Thymus (tissue), 11 donors: ENCODE measurements at regions not wholly inside any gene's neighbourhood (a gene's known extent, or its start where the extent isn't known, plus 50 kb on each side); places are given as distances from the start of the nearest gene placed in this dataset.
"Not testable (repeated sequence)": the region's sequence is repeated elsewhere in the genome, so short reads cannot be mapped to it uniquely, and the experiment has no call there.

Experiments used
- DNase-seq, 9 donors: peaks; one replicate each; pipeline ENCODE4 v3.0.0-alpha.2; 2013; ENCODE audit warnings: low spot score in 9 of 9, low read depth in 6 of 9, missing footprints in 1 of 9
- H3K27ac ChIP-seq, 2 donors: one replicate each; pipeline ENCODE4 v1.5.1; 2013; ENCODE audit warnings: control low read depth in 1 of 2, low read depth in 1 of 2, low read length in 1 of 2, mild to moderate bottlenecking in 1 of 2, moderate library complexity in 1 of 2
- H3K27me3 ChIP-seq, 2 donors: one replicate each; pipeline ENCODE4 v1.5.1; 2013; ENCODE audit warnings: low read length in 1 of 2; ENCODE audit not compliant: control insufficient read depth in 2 of 2, insufficient read depth in 1 of 2
- H3K36me3 ChIP-seq, 2 donors: one replicate each; pipeline ENCODE4 v1.5.1; 2013; ENCODE audit warnings: low read length in 1 of 2, mild to moderate bottlenecking in 1 of 2, moderate library complexity in 1 of 2; ENCODE audit not compliant: control insufficient read depth in 2 of 2, insufficient read depth in 2 of 2
- H3K4me1 ChIP-seq, 2 donors: one replicate each; pipeline ENCODE4 v1.5.1; 2013; ENCODE audit warnings: low read length in 2 of 2; ENCODE audit not compliant: control insufficient read depth in 2 of 2, insufficient read depth in 2 of 2
- H3K4me3 ChIP-seq, 2 donors: one replicate each; pipeline ENCODE4 v1.5.1; 2013; ENCODE audit warnings: low read length in 2 of 2, control low read depth in 1 of 2, mild to moderate bottlenecking in 1 of 2
- H3K9me3 ChIP-seq, 2 donors: one replicate each; pipeline ENCODE4 v1.5.1; 2013; ENCODE audit warnings: low read length in 1 of 2, mild to moderate bottlenecking in 1 of 2; ENCODE audit not compliant: control insufficient read depth in 2 of 2, insufficient read depth in 1 of 2
- WGBS: extraction: QIAGEN DNeasy Blood & Tissue Kit; methylation state at CpG from one replicate; pipeline ENCODE4 v1.1.7; 2013; 5-methylcytosine and 5-hydroxymethylcytosine counted together
- donor health status: healthy.

- not testable (repeated sequence) for DNase-seq
- WGBS = 98% methylated on average over 2 of the region's 2 CpGs
These were observed 129.4 kb upstream of the ZNF366 start for GRCh38 chr5:72636565-72636964.

GRCh38 chr5:72634444-72634843 is 127.2 kb upstream of the ZNF366 start:
- Histone ChIP-seq H3K36me3 (no peaks in the 10 kb centered on the region), H3K4me3 (no peak overlapping the region), H3K4me1 (no peaks in the 10 kb centered on the region), H3K27ac (no peak overlapping the region), H3K9me3 (no peaks in the 10 kb centered on the region), H3K27me3 (no peaks in the 10 kb centered on the region)
- WGBS = 74% methylated on average over 2 of the region's 2 CpGs
- DNase-seq = no peak

More at GRCh38 chr5:72636565-72636964, 129.4 kb upstream of the ZNF366 start:
- H3K27me3 ChIP-seq, H3K4me1 ChIP-seq, H3K36me3 ChIP-seq, H3K4me3 ChIP-seq, H3K27ac ChIP-seq, H3K9me3 ChIP-seq: not testable (repeated sequence)

GRCh38 chr5:72633649-72634048 is 126.4 kb upstream of the ZNF366 start:
- H3K36me3 ChIP-seq = no peaks in the 10 kb centered on the region
- no peaks in the 10 kb centered on the region for H3K27me3 ChIP-seq
- whole genome bisulfite sequencing = 97% methylated on average over 1 of the region's 1 CpG
- no peak for DNase-seq
- no peak overlapping the region for H3K27ac ChIP-seq
- no peaks in the 10 kb centered on the region for H3K9me3 ChIP-seq
- H3K4me1 ChIP-seq = no peaks in the 10 kb centered on the region
- H3K4me3 ChIP-seq = no peak overlapping the region

- WGBS = 100% methylated on average over 2 of the region's 2 CpGs
- Histone ChIP-seq H3K4me3 (no peak overlapping the region), H3K27ac (no peak overlapping the region), H3K36me3 (no peaks in the 10 kb centered on the region), H3K27me3 (no peaks in the 10 kb centered on the region), H3K4me1 (no peaks in the 10 kb centered on the region), H3K9me3 (no peaks in the 10 kb centered on the region)
- no peak for DNase-seq
These were observed 125.8 kb upstream of the ZNF366 start for GRCh38 chr5:72633041-72633445.

- 95% methylated on average over 6 of the region's 6 CpGs for WGBS
- Histone ChIP-seq H3K9me3 (no peaks in the 10 kb centered on the region), H3K4me3 (no peak overlapping the region), H3K4me1 (no peaks in the 10 kb centered on the region), H3K27me3 (no peaks in the 10 kb centered on the region), H3K27ac (no peak overlapping the region), H3K36me3 (no peaks in the 10 kb centered on the region)
- no peak for DNase-seq
These were observed 123.5 kb upstream of the ZNF366 start for GRCh38 chr5:72630721-72631120.

- no peak overlapping the region for H3K4me3 ChIP-seq
- no peaks in the 10 kb centered on the region for H3K27me3 ChIP-seq
- no peaks in the 10 kb centered on the region for H3K36me3 ChIP-seq
- H3K9me3 ChIP-seq = no peaks in the 10 kb centered on the region
- no peak for DNase-seq
- no peak overlapping the region for H3K27ac ChIP-seq
- no peaks in the 10 kb centered on the region for H3K4me1 ChIP-seq
- 97% methylated on average over 2 of the region's 2 CpGs for WGBS
These were observed 122.9 kb upstream of the ZNF366 start for GRCh38 chr5:72630081-72630480.

GRCh38 chr5:72628771-72629371 is 121.7 kb upstream of the ZNF366 start:
- 88% methylated on average over 2 of the region's 2 CpGs for WGBS
- Histone ChIP-seq H3K4me1 (no peaks in the 10 kb centered on the region), H3K27ac (no peak overlapping the region), H3K4me3 (no peak overlapping the region), H3K36me3 (no peaks in the 10 kb centered on the region), H3K9me3 (no peaks in the 10 kb centered on the region), H3K27me3 (no peaks in the 10 kb centered on the region)
- DNase-seq = no peak

- Histone ChIP-seq H3K9me3 (no peaks in the 10 kb centered on the region), H3K27ac (no peak overlapping the region), H3K36me3 (no peaks in the 10 kb centered on the region), H3K4me3 (no peak overlapping the region), H3K4me1 (no peaks in the 10 kb centered on the region), H3K27me3 (no peaks in the 10 kb centered on the region)
- no peak for DNase-seq
These were observed 118.1 kb upstream of the ZNF366 start for GRCh38 chr5:72625332-72625731.

- no peak for DNase-seq
- H3K36me3 ChIP-seq = no peaks in the 10 kb centered on the region
- no peaks in the 10 kb centered on the region for H3K27me3 ChIP-seq
- no peaks in the 10 kb centered on the region for H3K9me3 ChIP-seq
- no peak overlapping the region for H3K27ac ChIP-seq
- 76% methylated on average over 5 of the region's 5 CpGs for WGBS
- H3K4me1 ChIP-seq = no peaks in the 10 kb centered on the region
- H3K4me3 ChIP-seq = no peak overlapping the region
These were observed 117.5 kb upstream of the ZNF366 start for GRCh38 chr5:72624641-72625236.
